Suprapubic skin (tissue), 4 donors: ENCODE measurements at regions not wholly inside any gene's neighbourhood (a gene's known extent, or its start where the extent isn't known, plus 50 kb on each side); places are given as distances from the start of the nearest gene placed in this dataset.

Experiments used
- DNase-seq, 2 donors: peaks; one replicate each; pipeline ENCODE4 v3.0.0-alpha.2; 2019; ENCODE audit warnings: low spot score in 2 of 2
- H3K27ac ChIP-seq: fragments of 200-600 bp; sonication (generic); one replicate; pipeline ENCODE4 v1.5.1; 2019
- H3K27me3 ChIP-seq: fragments of 200-600 bp; sonication (generic); one replicate; pipeline ENCODE4 v1.5.1; 2019
- H3K36me3 ChIP-seq: fragments of 200-600 bp; sonication (generic); one replicate; pipeline ENCODE4 v1.5.1; 2019
- H3K4me1 ChIP-seq: fragments of 200-600 bp; sonication (generic); one replicate; pipeline ENCODE4 v1.5.1; 2019
- H3K4me3 ChIP-seq: fragments of 200-600 bp; sonication (generic); one replicate; pipeline ENCODE4 v1.5.1; 2019; ENCODE audit warnings: mild to moderate bottlenecking
- H3K9me3 ChIP-seq: fragments of 200-600 bp; sonication (generic); one replicate; pipeline ENCODE4 v1.5.1; 2019
- CTCF ChIP-seq, 2 donors: fragments of 200-600 bp in 1 of 2; fragments of 450-650 bp in 1 of 2; sonication (generic) in 1 of 2; IDR thresholded peaks; one replicate each; pipeline ENCODE4 v1.5.1; 2016 to 2019; ENCODE audit warnings: antibody characterized with exemption in 2 of 2, mild to moderate bottlenecking in 1 of 2, moderate library complexity in 1 of 2
- EP300 ChIP-seq: sonication (generic); formaldehyde crosslinking; IDR thresholded peaks from one replicate; pipeline ENCODE4 v1.6.1; 2017; ENCODE audit warnings: antibody characterized with exemption
- POLR2A ChIP-seq, 2 donors: fragments of 450-650 bp; IDR thresholded peaks; one replicate each; pipeline ENCODE4 v1.6.1; 2017; ENCODE audit warnings: antibody characterized with exemption in 2 of 2, mild to moderate bottlenecking in 2 of 2, moderate library complexity in 2 of 2
- POLR2AphosphoS5 ChIP-seq, 3 donors: sonication (generic); formaldehyde crosslinking; IDR thresholded peaks; one replicate each; pipeline ENCODE4 v1.6.1; 2017; ENCODE audit warnings: antibody characterized with exemption in 3 of 3
- WGBS: methylation state at CpG from one replicate; pipeline ENCODE4 v1.1.5; 2018; 5-methylcytosine and 5-hydroxymethylcytosine counted together

- Histone ChIP-seq H3K27me3 (no peaks in the 10 kb centered on the region), H3K4me1 (peaks cover 25% of the 10 kb centered on the region), H3K36me3 (no peaks in the 10 kb centered on the region), H3K4me3 (no peak overlapping the region), H3K27ac (no peak overlapping the region), H3K9me3 (no peaks in the 10 kb centered on the region)
- 82% methylated on average over 6 of the region's 6 CpGs for WGBS
- no peak for TF ChIP-seq CTCF (IDR thresholded peaks at IDR 0.05)
- TF ChIP-seq POLR2AphosphoS5 (IDR thresholded peaks at IDR 0.05) = no peak
- no peak for TF ChIP-seq EP300
- no peak for TF ChIP-seq POLR2A (IDR thresholded peaks at IDR 0.05)
- no peak for DNase-seq
These were observed 176.2 kb downstream of the PTEN start for GRCh38 chr10:88039496-88040200.

GRCh38 chr10:88041243-88042159 lies 178.1 kb downstream of the PTEN start:
- Histone ChIP-seq H3K27ac (no peak overlapping the region), H3K36me3 (no peaks in the 10 kb centered on the region), H3K4me1 (peaks cover 32% of the 10 kb centered on the region), H3K27me3 (no peaks in the 10 kb centered on the region), H3K9me3 (no peaks in the 10 kb centered on the region), H3K4me3 (no peak overlapping the region)
- no peak for TF ChIP-seq POLR2AphosphoS5 (IDR thresholded peaks at IDR 0.05)
- no peak for DNase-seq
- WGBS = 46% methylated on average over 11 of the region's 11 CpGs

- H3K27me3 ChIP-seq = no peaks in the 10 kb centered on the region
- WGBS = 33% methylated on average over 19 of the region's 19 CpGs
- H3K4me3 ChIP-seq = no peak overlapping the region
- no peaks in the 10 kb centered on the region for H3K9me3 ChIP-seq
- peaks cover 32% of the 10 kb centered on the region for H3K4me1 ChIP-seq
- TF ChIP-seq EP300 (no peak), POLR2AphosphoS5 (IDR thresholded peaks at IDR 0.05) (peak in 1 of 3 donors; percentile 22), POLR2A (IDR thresholded peaks at IDR 0.05) (no peak)
- no peaks in the 10 kb centered on the region for H3K36me3 ChIP-seq
- no peak for DNase-seq
- H3K27ac ChIP-seq = peak overlapping the region; percentile 55
These were observed 179.0 kb downstream of the PTEN start for GRCh38 chr10:88042160-88043100.

- H3K4me3 ChIP-seq = no peak overlapping the region
- H3K36me3 ChIP-seq = no peaks in the 10 kb centered on the region
- TF ChIP-seq POLR2AphosphoS5 (IDR thresholded peaks at IDR 0.05) (no peak), POLR2A (IDR thresholded peaks at IDR 0.05) (no peak), CTCF (IDR thresholded peaks at IDR 0.05) (no peak), EP300 (no peak)
- H3K27me3 ChIP-seq = no peaks in the 10 kb centered on the region
- no peak overlapping the region for H3K27ac ChIP-seq
- DNase-seq = no peak
- 83% methylated on average over 5 of the region's 5 CpGs for WGBS
- H3K4me1 ChIP-seq = peaks cover 32% of the 10 kb centered on the region
- H3K9me3 ChIP-seq = no peaks in the 10 kb centered on the region
These were observed 181.7 kb downstream of the PTEN start for GRCh38 chr10:88045096-88045495.

- peaks cover 32% of the 10 kb centered on the region for H3K4me1 ChIP-seq
- H3K27me3 ChIP-seq = no peaks in the 10 kb centered on the region
- whole genome bisulfite sequencing = 64% methylated on average over 5 of the region's 5 CpGs
- H3K4me3 ChIP-seq = no peak overlapping the region
- H3K36me3 ChIP-seq = no peaks in the 10 kb centered on the region
- no peaks in the 10 kb centered on the region for H3K9me3 ChIP-seq
- no peak for TF ChIP-seq EP300
- no peak for TF ChIP-seq CTCF (IDR thresholded peaks at IDR 0.05)
- no peak for TF ChIP-seq POLR2A (IDR thresholded peaks at IDR 0.05)
- TF ChIP-seq POLR2AphosphoS5 (IDR thresholded peaks at IDR 0.05) = no peak
- DNase-seq = no peak
- H3K27ac ChIP-seq = no peak overlapping the region
These were observed 182.4 kb downstream of the PTEN start for GRCh38 chr10:88045656-88046415.
